Erythroblast (primary cell): ENCODE measurements at regions not wholly inside any gene's neighbourhood (a gene's known extent, or its start where the extent isn't known, plus 50 kb on each side); places are given as distances from the start of the nearest gene placed in this dataset.

Source experiments
- GATA1 ChIP-seq: IDR thresholded peaks from 2 replicates; pipeline ENCODE4 v1.6.1; 2011; ENCODE audit warnings: low read depth, mild to moderate bottlenecking, control low read depth, low read length, moderate library complexity
- POLR2A ChIP-seq: IDR thresholded peaks from 2 replicates; pipeline ENCODE4 v1.6.1; 2011; ENCODE audit warnings: mild to moderate bottlenecking, low read length

- TF ChIP-seq POLR2A (no peak), GATA1 (no peak)
Observed at GRCh38 chr4:189659287-189659686, 281.4 kb upstream of the FRG1 start.
